PC-3 (cell line): ENCODE measurements at regions not wholly inside any gene's neighbourhood (a gene's known extent, or its start where the extent isn't known, plus 50 kb on each side); places are given as distances from the start of the nearest gene placed in this dataset.

Experiments
- ATAC-seq: fragments of 200-7000 bp; cut with Tn5 transposase; 2 replicates; pipeline ENCODE4 v1.9.1; 2020; ENCODE audit warnings: mild to moderate bottlenecking, moderate library complexity
- BruUV-seq: library from RNA; stranded (reverse); fragments of 400-500 nt; replicated peaks from 2 replicates; lab custom pipeline; 2021; lab: Mats Ljungman, UMichigan
- CTCF ChIA-PET: fragments of 300-600 bp; sonication (Branson Sonifier 250); formaldehyde crosslinking; loops from one replicate; lab custom pipeline; 2022; ENCODE audit warnings: antibody characterized with exemption; lab: Charles Lee
- POLR2A ChIA-PET: fragments of 300-600 bp; sonication (Branson Sonifier 250); formaldehyde crosslinking; loops from one replicate; lab custom pipeline; 2022; ENCODE audit warnings: antibody characterized with exemption; ENCODE audit not compliant: unreplicated experiment; lab: Charles Lee
- DNase-seq: peaks from one replicate; pipeline ENCODE4 v3.0.0-alpha.2; 2015
- H2AFZ ChIP-seq: fragments of 300-600 bp; sonication (generic); 2 replicates; pipeline ENCODE4 v1.6.0; 2016; ENCODE audit warnings: antibody characterized with exemption, low read length
- H3F3A ChIP-seq: fragments of 300-600 bp; sonication (generic); one replicate; pipeline ENCODE4 v1.6.0; 2017; ENCODE audit warnings: antibody characterized with exemption, low read length, control low read depth, mild to moderate bottlenecking; ENCODE audit not compliant: unreplicated experiment
- H3K27ac ChIP-seq: fragments of 300-600 bp; sonication (generic); 2 replicates; pipeline ENCODE4 v1.5.1; 2016; ENCODE audit warnings: mild to moderate bottlenecking, low read length
- H3K27me3 ChIP-seq: fragments of 300-600 bp; sonication (generic); 2 replicates; pipeline ENCODE4 v1.6.1; 2016; ENCODE audit warnings: low read length, mixed read lengths
- H3K36me3 ChIP-seq: fragments of 300-600 bp; sonication (generic); 2 replicates; pipeline ENCODE4 v1.6.1; 2016; ENCODE audit warnings: low read depth, mixed run types, low read length, mixed read lengths
- H3K4me1 ChIP-seq: fragments of 300-600 bp; sonication (generic); 2 replicates; pipeline ENCODE4 v1.5.1; 2016; ENCODE audit warnings: low read length; ENCODE audit not compliant: insufficient read depth
- H3K4me2 ChIP-seq: fragments of 300-600 bp; sonication (generic); 2 replicates; pipeline ENCODE4 v1.6.0; 2016; ENCODE audit warnings: low read length
- H3K4me3 ChIP-seq: fragments of 300-600 bp; sonication (generic); 2 replicates; pipeline ENCODE4 v1.5.1; 2016; ENCODE audit warnings: mild to moderate bottlenecking, low read length, mixed read lengths
- H3K79me2 ChIP-seq: fragments of 300-600 bp; sonication (generic); 2 replicates; pipeline ENCODE4 v1.6.1; 2017; ENCODE audit warnings: low read length, mixed read lengths
- H3K9ac ChIP-seq: fragments of 300-600 bp; sonication (generic); 2 replicates; pipeline ENCODE4 v1.6.0; 2016; ENCODE audit warnings: mild to moderate bottlenecking, low read length
- H3K9me2 ChIP-seq: fragments of 300-600 bp; sonication (generic); replicated peaks from 2 replicates; pipeline ENCODE4 v1.6.1; 2016; ENCODE audit warnings: mixed run types, low read length, mixed read lengths
- H3K9me3 ChIP-seq: fragments of 300-600 bp; sonication (generic); 2 replicates; pipeline ENCODE4 v1.6.1; 2016; ENCODE audit warnings: low read length, mixed read lengths
- H4K20me1 ChIP-seq: fragments of 300-600 bp; sonication (generic); 2 replicates; pipeline ENCODE4 v1.6.1; 2016; ENCODE audit warnings: low read length, mixed read lengths
- EZH2 ChIP-seq: fragments of 300-600 bp; sonication (generic); IDR thresholded peaks from one replicate; pipeline ENCODE4 v1.6.1; 2017; ENCODE audit warnings: antibody characterized with exemption, mild to moderate bottlenecking, low read length; ENCODE audit not compliant: unreplicated experiment
- EZH2phosphoT487 ChIP-seq: fragments of 300-600 bp; sonication (generic); IDR thresholded peaks from 2 replicates; pipeline ENCODE4 v1.6.1; 2018; ENCODE audit warnings: mild to moderate bottlenecking, antibody characterized with exemption, low read length, borderline replicate concordance
- intact Hi-C: fragments of 100-400 bp; cut with micrococcal nuclease; formaldehyde crosslinking; loops from 2 replicates; pipeline ENCODE4 v1.9.0; 2023
- TF ChIP-seq, protein P1 (sequence below): fragments of 300-600 bp; sonication (generic); conservative IDR thresholded peaks from 2 replicates; pipeline ENCODE4 v1.5.1; 2017; ENCODE audit warnings: antibody characterized with exemption, low read depth, mild to moderate bottlenecking, low read length

GRCh38 chr2:175679728-175680127, 322.3 kb downstream of the LNPK start:
- no peaks in the 10 kb centered on the region for H3K36me3 ChIP-seq
- peaks cover 53% of the 10 kb centered on the region; the same call in 1 of the 2 replicates for H3K27me3 ChIP-seq
- no peaks in the 10 kb centered on the region for H3K9me3 ChIP-seq
- TF ChIP-seq EZH2phosphoT487 (no peak), EZH2 (no peak)
- TF ChIP-seq, protein P1, sequence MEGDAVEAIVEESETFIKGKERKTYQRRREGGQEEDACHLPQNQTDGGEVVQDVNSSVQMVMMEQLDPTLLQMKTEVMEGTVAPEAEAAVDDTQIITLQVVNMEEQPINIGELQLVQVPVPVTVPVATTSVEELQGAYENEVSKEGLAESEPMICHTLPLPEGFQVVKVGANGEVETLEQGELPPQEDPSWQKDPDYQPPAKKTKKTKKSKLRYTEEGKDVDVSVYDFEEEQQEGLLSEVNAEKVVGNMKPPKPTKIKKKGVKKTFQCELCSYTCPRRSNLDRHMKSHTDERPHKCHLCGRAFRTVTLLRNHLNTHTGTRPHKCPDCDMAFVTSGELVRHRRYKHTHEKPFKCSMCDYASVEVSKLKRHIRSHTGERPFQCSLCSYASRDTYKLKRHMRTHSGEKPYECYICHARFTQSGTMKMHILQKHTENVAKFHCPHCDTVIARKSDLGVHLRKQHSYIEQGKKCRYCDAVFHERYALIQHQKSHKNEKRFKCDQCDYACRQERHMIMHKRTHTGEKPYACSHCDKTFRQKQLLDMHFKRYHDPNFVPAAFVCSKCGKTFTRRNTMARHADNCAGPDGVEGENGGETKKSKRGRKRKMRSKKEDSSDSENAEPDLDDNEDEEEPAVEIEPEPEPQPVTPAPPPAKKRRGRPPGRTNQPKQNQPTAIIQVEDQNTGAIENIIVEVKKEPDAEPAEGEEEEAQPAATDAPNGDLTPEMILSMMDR, result no peak
- no peaks in the 10 kb centered on the region for H3K4me1 ChIP-seq
- BruUV-seq, result no TSS peak
- no peaks in the 10 kb centered on the region for H4K20me1 ChIP-seq
- no peaks in the 10 kb centered on the region for H3K9me2 ChIP-seq
- ChIA-PET POLR2A (no interaction called here), CTCF (no interaction called here)
- intact Hi-C loops, result no loop called here
- H3K9ac ChIP-seq, result no peak overlapping the region
- H2AFZ ChIP-seq, result no peak overlapping the region
- H3K79me2 ChIP-seq, result no peaks in the 10 kb centered on the region
- no peak for ATAC-seq
- no peak overlapping the region for H3K4me3 ChIP-seq
- H3F3A ChIP-seq, result no peaks in the 10 kb centered on the region
- no peak for DNase-seq
- no peak overlapping the region for H3K4me2 ChIP-seq
- H3K27ac ChIP-seq, result no peak overlapping the region

DNA sequence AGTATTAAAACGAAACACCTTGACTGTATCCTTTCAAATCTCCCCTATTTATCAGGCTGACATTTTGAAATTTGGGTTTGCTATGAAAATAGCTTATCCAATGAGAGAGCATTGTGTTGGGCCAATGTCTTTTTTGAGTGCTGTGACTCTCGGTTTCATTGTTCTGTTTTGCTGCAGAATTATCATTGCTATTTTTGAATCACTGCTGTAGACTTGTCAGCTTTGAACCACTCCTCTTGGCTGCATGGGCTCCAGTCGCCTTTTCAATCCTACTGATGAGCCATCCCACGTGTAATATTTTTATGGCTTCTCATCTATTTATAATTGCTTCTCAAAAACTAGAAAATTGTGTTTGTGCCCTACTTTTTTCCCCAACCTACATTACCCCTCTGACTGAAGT, 322.8 kb downstream of the LNPK start:
- intact Hi-C loops, result no loop called here
- H3K4me2 ChIP-seq, result no peak overlapping the region
- no peaks in the 10 kb centered on the region for H3K4me1 ChIP-seq
- H3K9me3 ChIP-seq, result no peaks in the 10 kb centered on the region
- H3K27me3 ChIP-seq, result peaks cover 48% of the 10 kb centered on the region; the same call in 1 of the 2 replicates
- no TSS peak for BruUV-seq
- no peak overlapping the region for H3K9ac ChIP-seq
- no peaks in the 10 kb centered on the region for H3K79me2 ChIP-seq
- no peaks in the 10 kb centered on the region for H3K9me2 ChIP-seq
- H2AFZ ChIP-seq, result no peak overlapping the region
- no peak overlapping the region for H3K4me3 ChIP-seq
- ChIA-PET CTCF (no interaction called here), POLR2A (no interaction called here)
- no peaks in the 10 kb centered on the region for H3K36me3 ChIP-seq
- no peak for DNase-seq
- TF ChIP-seq EZH2 (no peak), EZH2phosphoT487 (no peak)
- TF ChIP-seq, protein P1, result no peak
- H4K20me1 ChIP-seq, result no peaks in the 10 kb centered on the region
- no peak for ATAC-seq
- no peaks in the 10 kb centered on the region for H3F3A ChIP-seq
- H3K27ac ChIP-seq, result no peak overlapping the region

GRCh38 chr2:175677880-175678279, 324.2 kb downstream of the LNPK start:
- intact Hi-C loops, result no loop called here
- CTCF ChIA-PET, result no interaction called here
- H3K27me3 ChIP-seq, result peaks cover 35% of the 10 kb centered on the region; the same call in 1 of the 2 replicates
- ATAC-seq (no peak), DNase-seq (no peak)
- POLR2A ChIA-PET, result no interaction called here
- no peaks in the 10 kb centered on the region for H3K9me3 ChIP-seq
- no peaks in the 10 kb centered on the region for H3K4me1 ChIP-seq
- no peaks in the 10 kb centered on the region for H3K36me3 ChIP-seq
- no peak overlapping the region for H3K9ac ChIP-seq
- no peaks in the 10 kb centered on the region for H3F3A ChIP-seq
- H4K20me1 ChIP-seq, result no peaks in the 10 kb centered on the region
- no peak overlapping the region for H3K27ac ChIP-seq
- H3K4me3 ChIP-seq, result no peak overlapping the region
- BruUV-seq, result no TSS peak
- H3K4me2 ChIP-seq, result no peak overlapping the region
- H3K79me2 ChIP-seq, result no peaks in the 10 kb centered on the region
- TF ChIP-seq, protein P1, result no peak
- TF ChIP-seq EZH2 (no peak), EZH2phosphoT487 (no peak)
- H2AFZ ChIP-seq, result no peak overlapping the region
- no peaks in the 10 kb centered on the region for H3K9me2 ChIP-seq
